HEK293 (cell line): ENCODE measurements at regions not wholly inside any gene's neighbourhood (a gene's known extent, or its start where the extent isn't known, plus 50 kb on each side); places are given as distances from the start of the nearest gene placed in this dataset.
"Not testable (repeated sequence)": the region's sequence is repeated elsewhere in the genome, so short reads cannot be mapped to it uniquely, and the experiment has no call there.

Experiments
- CTCF ChIA-PET: fragments of 350-600 bp; formaldehyde crosslinking; extraction: SDS; loops from one replicate; lab custom pipeline; 2021; ENCODE audit warnings: antibody characterized with exemption; lab: Yijun Ruan, JAX
- POLR2A ChIA-PET: fragments of 300-600 bp; formaldehyde crosslinking; extraction: SDS; loops from one replicate; lab custom pipeline; 2020; ENCODE audit warnings: antibody characterized with exemption, inconsistent platforms; lab: Yijun Ruan, JAX
- H3K27ac ChIP-seq: fragments of 200-500 bp; sonication (Bioruptor generic); 2 replicates; pipeline ENCODE4 v1.5.1; 2014; ENCODE audit warnings: low read depth, low read length, control low read depth, inconsistent platforms; ENCODE audit errors: extremely low read depth
- H3K36me3 ChIP-seq, 2 experiments: fragments of 200-500 bp in 1 of 2; sonication (Bioruptor generic) in 1 of 2; 1 replicate in 1 of 2; 2 replicates in 1 of 2; pipeline ENCODE4 v1.5.1; 2014 to 2017; ENCODE audit warnings: inconsistent platforms in 2 of 2, low read length in 2 of 2; ENCODE audit not compliant: control insufficient read depth in 2 of 2, insufficient read depth in 1 of 2
- H3K4me1 ChIP-seq: fragments of 200-500 bp; sonication (Bioruptor generic); 2 replicates; pipeline ENCODE4 v1.5.1; 2014; ENCODE audit warnings: mild to moderate bottlenecking, low read length, inconsistent platforms; ENCODE audit not compliant: control insufficient read depth, insufficient read depth
- H3K4me3 ChIP-seq: 2 replicates; pipeline ENCODE4 v1.5.1; 2011; ENCODE audit warnings: low read depth, mild to moderate bottlenecking, control low read depth, low read length, moderate library complexity
- H3K9me3 ChIP-seq: fragments of 200-500 bp; sonication (Bioruptor generic); 2 replicates; pipeline ENCODE4 v1.5.1; 2014; ENCODE audit warnings: low read depth, low read length, inconsistent platforms; ENCODE audit not compliant: control insufficient read depth, insufficient read depth
- ELK4 ChIP-seq: IDR thresholded peaks from 2 replicates; pipeline ENCODE4 v1.6.1; 2011; ENCODE audit warnings: mild to moderate bottlenecking, low read depth, low read length, borderline replicate concordance
- SCRT1 ChIP-seq: fragments of 450-650 bp; formaldehyde crosslinking; IDR thresholded peaks from 2 replicates; pipeline ENCODE4 v1.5.1; 2016; ENCODE audit warnings: missing biosample characterization, missing genetic modification characterization, borderline replicate concordance
- TCF7L2 ChIP-seq: IDR thresholded peaks from 2 replicates; pipeline ENCODE4 v1.6.1; 2011; ENCODE audit warnings: low read depth, mild to moderate bottlenecking, inconsistent platforms, low read length, moderate library complexity, borderline replicate concordance
- YY2 ChIP-seq: fragments of 450-650 bp; formaldehyde crosslinking; IDR thresholded peaks from 2 replicates; pipeline ENCODE4 v1.5.1; 2016; ENCODE audit warnings: missing biosample characterization, missing genetic modification characterization
- ZBTB6 ChIP-seq: fragments of 450-650 bp; formaldehyde crosslinking; IDR thresholded peaks from 2 replicates; pipeline ENCODE4 v1.5.1; 2017; ENCODE audit warnings: missing biosample characterization, missing genetic modification characterization
- ZFP3 ChIP-seq: fragments of 450-650 bp; formaldehyde crosslinking; IDR thresholded peaks from 2 replicates; pipeline ENCODE4 v1.5.1; 2016; ENCODE audit warnings: low read depth, missing biosample characterization, missing genetic modification characterization
- ZNF155 ChIP-seq: fragments of 450-650 bp; formaldehyde crosslinking; IDR thresholded peaks from 2 replicates; pipeline ENCODE4 v1.5.1; 2016; ENCODE audit warnings: missing biosample characterization, missing genetic modification characterization
- ZNF175 ChIP-seq: fragments of 450-650 bp; formaldehyde crosslinking; IDR thresholded peaks from 2 replicates; pipeline ENCODE4 v1.5.1; 2016; ENCODE audit warnings: missing biosample characterization, missing genetic modification characterization
- ZNF221 ChIP-seq: fragments of 450-650 bp; formaldehyde crosslinking; IDR thresholded peaks from 2 replicates; pipeline ENCODE4 v1.5.1; 2017; ENCODE audit warnings: missing biosample characterization, missing genetic modification characterization, borderline replicate concordance
- ZNF292 ChIP-seq: fragments of 450-650 bp; formaldehyde crosslinking; IDR thresholded peaks from 2 replicates; pipeline ENCODE4 v1.5.1; 2016; ENCODE audit warnings: low read depth, missing biosample characterization, missing genetic modification characterization, borderline replicate concordance
- ZNF324 ChIP-seq: fragments of 450-650 bp; formaldehyde crosslinking; IDR thresholded peaks from 2 replicates; pipeline ENCODE4 v1.5.1; 2016; ENCODE audit warnings: missing biosample characterization, missing genetic modification characterization
- ZNF354C ChIP-seq: fragments of 450-650 bp; formaldehyde crosslinking; IDR thresholded peaks from 2 replicates; pipeline ENCODE4 v1.5.1; 2016; ENCODE audit warnings: missing biosample characterization, missing genetic modification characterization, low read depth, borderline replicate concordance
- ZNF785 ChIP-seq: fragments of 450-650 bp; formaldehyde crosslinking; IDR thresholded peaks from 2 replicates; pipeline ENCODE4 v1.5.1; 2016; ENCODE audit warnings: missing biosample characterization, missing genetic modification characterization
- TF ChIP-seq, protein P1 (sequence below): fragments of 450-650 bp; formaldehyde crosslinking; IDR thresholded peaks from 2 replicates; pipeline ENCODE4 v1.5.1; 2016; ENCODE audit warnings: missing biosample characterization, missing genetic modification characterization
- TF ChIP-seq, protein P2 (sequence below): fragments of 450-650 bp; formaldehyde crosslinking; IDR thresholded peaks from 2 replicates; pipeline ENCODE4 v1.5.1; 2016; ENCODE audit warnings: missing biosample characterization, missing genetic modification characterization
- TF ChIP-seq, protein P3 (sequence below): fragments of 450-650 bp; formaldehyde crosslinking; IDR thresholded peaks from 2 replicates; pipeline ENCODE4 v1.5.1; 2016; ENCODE audit warnings: missing biosample characterization, missing genetic modification characterization, borderline replicate concordance

- no peak for TF ChIP-seq ZNF221 (tag by site-specific recombination)
- TF ChIP-seq SCRT1 (tag by site-specific recombination): no peak
- Histone ChIP-seq H3K27ac (no peak overlapping the region), H3K4me3 (no peak overlapping the region), H3K4me1 (no peaks in the 10 kb centered on the region), H3K36me3 (no peaks in the 10 kb centered on the region), H3K9me3 (no peaks in the 10 kb centered on the region)
- ChIA-PET POLR2A (no interaction called here), CTCF (no interaction called here)
Observed at GRCh38 chr7:120079704-120080103, 193.3 kb upstream of the KCND2 start.

- CTCF ChIA-PET, POLR2A ChIA-PET, H3K9me3 ChIP-seq, H3K4me1 ChIP-seq, H3K27ac ChIP-seq, H3K36me3 ChIP-seq, H3K4me3 ChIP-seq: not testable (repeated sequence)
Observed at GRCh38 chr7:120086468-120086867, 186.5 kb upstream of the KCND2 start.

DNA sequence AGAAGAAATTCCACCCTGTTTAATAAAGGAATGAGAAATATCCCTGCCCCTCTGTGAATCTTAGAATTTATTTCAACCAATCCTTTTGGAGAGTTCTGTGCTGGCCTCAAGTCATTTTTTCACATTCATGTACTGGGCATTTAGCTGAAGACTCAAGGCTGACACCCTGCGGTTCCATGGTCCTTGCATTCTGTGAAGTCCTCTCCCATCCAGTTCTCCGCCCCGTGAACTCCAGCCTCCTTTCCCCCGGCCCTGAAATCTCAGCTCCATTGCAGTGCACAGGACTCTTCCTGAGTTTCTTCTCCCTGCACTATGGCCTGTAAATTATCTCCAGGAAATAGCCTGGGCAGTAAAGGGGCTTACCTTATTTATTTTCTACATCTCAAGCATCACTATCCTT, 183.0 kb upstream of the KCND2 start:
- TF ChIP-seq, protein P1, sequence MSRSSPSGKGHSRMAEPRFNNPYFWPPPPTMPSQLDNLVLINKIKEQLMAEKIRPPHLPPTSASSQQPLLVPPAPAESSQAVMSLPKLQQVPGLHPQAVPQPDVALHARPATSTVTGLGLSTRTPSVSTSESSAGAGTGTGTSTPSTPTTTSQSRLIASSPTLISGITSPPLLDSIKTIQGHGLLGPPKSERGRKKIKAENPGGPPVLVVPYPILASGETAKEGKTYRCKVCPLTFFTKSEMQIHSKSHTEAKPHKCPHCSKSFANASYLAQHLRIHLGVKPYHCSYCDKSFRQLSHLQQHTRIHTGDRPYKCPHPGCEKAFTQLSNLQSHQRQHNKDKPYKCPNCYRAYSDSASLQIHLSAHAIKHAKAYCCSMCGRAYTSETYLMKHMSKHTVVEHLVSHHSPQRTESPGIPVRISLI (tag by site-specific recombination): no peak
- no peak for TF ChIP-seq ZNF324 (tag by site-specific recombination)
- TF ChIP-seq, protein P2, sequence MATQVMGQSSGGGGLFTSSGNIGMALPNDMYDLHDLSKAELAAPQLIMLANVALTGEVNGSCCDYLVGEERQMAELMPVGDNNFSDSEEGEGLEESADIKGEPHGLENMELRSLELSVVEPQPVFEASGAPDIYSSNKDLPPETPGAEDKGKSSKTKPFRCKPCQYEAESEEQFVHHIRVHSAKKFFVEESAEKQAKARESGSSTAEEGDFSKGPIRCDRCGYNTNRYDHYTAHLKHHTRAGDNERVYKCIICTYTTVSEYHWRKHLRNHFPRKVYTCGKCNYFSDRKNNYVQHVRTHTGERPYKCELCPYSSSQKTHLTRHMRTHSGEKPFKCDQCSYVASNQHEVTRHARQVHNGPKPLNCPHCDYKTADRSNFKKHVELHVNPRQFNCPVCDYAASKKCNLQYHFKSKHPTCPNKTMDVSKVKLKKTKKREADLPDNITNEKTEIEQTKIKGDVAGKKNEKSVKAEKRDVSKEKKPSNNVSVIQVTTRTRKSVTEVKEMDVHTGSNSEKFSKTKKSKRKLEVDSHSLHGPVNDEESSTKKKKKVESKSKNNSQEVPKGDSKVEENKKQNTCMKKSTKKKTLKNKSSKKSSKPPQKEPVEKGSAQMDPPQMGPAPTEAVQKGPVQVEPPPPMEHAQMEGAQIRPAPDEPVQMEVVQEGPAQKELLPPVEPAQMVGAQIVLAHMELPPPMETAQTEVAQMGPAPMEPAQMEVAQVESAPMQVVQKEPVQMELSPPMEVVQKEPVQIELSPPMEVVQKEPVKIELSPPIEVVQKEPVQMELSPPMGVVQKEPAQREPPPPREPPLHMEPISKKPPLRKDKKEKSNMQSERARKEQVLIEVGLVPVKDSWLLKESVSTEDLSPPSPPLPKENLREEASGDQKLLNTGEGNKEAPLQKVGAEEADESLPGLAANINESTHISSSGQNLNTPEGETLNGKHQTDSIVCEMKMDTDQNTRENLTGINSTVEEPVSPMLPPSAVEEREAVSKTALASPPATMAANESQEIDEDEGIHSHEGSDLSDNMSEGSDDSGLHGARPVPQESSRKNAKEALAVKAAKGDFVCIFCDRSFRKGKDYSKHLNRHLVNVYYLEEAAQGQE: no peak
- no peak for TF ChIP-seq ZNF292 (tag by site-specific recombination)
- no peak for TF ChIP-seq YY2 (tag by site-specific recombination)
- TF ChIP-seq, protein P3, sequence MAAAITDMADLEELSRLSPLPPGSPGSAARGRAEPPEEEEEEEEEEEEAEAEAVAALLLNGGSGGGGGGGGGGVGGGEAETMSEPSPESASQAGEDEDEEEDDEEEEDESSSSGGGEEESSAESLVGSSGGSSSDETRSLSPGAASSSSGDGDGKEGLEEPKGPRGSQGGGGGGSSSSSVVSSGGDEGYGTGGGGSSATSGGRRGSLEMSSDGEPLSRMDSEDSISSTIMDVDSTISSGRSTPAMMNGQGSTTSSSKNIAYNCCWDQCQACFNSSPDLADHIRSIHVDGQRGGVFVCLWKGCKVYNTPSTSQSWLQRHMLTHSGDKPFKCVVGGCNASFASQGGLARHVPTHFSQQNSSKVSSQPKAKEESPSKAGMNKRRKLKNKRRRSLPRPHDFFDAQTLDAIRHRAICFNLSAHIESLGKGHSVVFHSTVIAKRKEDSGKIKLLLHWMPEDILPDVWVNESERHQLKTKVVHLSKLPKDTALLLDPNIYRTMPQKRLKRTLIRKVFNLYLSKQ: no peak
- no peak for TF ChIP-seq ZFP3 (tag by site-specific recombination)
- TF ChIP-seq ELK4: no peak
- TF ChIP-seq ZBTB6 (tag by site-specific recombination): no peak
- no peak for TF ChIP-seq ZNF785
- TF ChIP-seq ZNF155: no peak
- no peak for TF ChIP-seq ZNF175 (tag by site-specific recombination)
- TF ChIP-seq TCF7L2: no peak
- TF ChIP-seq ZNF354C (tag by site-specific recombination): no peak
- Histone ChIP-seq H3K4me3 (no peak overlapping the region), H3K36me3 (no peaks in the 10 kb centered on the region), H3K9me3 (no peaks in the 10 kb centered on the region), H3K27ac (no peak overlapping the region), H3K4me1 (no peaks in the 10 kb centered on the region)
- ChIA-PET CTCF (no interaction called here), POLR2A (no interaction called here)
